Nephron progenitor cell (in vitro differentiated cells): ENCODE measurements at regions not wholly inside any gene's neighbourhood (a gene's known extent, or its start where the extent isn't known, plus 50 kb on each side); places are given as distances from the start of the nearest gene placed in this dataset.

Source experiments
- DNase-seq: peaks from one replicate; pipeline ENCODE4 v3.0.0; 2021
- H3K27ac Mint-ChIP-seq: 2 replicates; pipeline ENCODE4 v1.8.0; 2021; ENCODE audit warnings: mild to moderate bottlenecking, moderate library complexity, mixed read lengths
- H3K27me3 Mint-ChIP-seq: 2 replicates; pipeline ENCODE4 v1.8.0; 2021; ENCODE audit warnings: mild to moderate bottlenecking, low read depth, mixed read lengths; ENCODE audit not compliant: poor library complexity
- H3K36me3 Mint-ChIP-seq: 2 replicates; pipeline ENCODE4 v1.8.0; 2021; ENCODE audit warnings: low read depth, mixed read lengths
- H3K4me1 Mint-ChIP-seq: 2 replicates; pipeline ENCODE4 v1.8.0; 2021; ENCODE audit warnings: mixed read lengths
- H3K4me3 Mint-ChIP-seq: 2 replicates; pipeline ENCODE4 v1.8.0; 2021; ENCODE audit warnings: mild to moderate bottlenecking, moderate library complexity, mixed read lengths
- H3K9me3 Mint-ChIP-seq: 2 replicates; pipeline ENCODE4 v1.8.0; 2021; ENCODE audit warnings: mild to moderate bottlenecking, moderate library complexity, mixed read lengths
- TF ChIP-seq, protein P1 (sequence below): fragments of 200-600 bp; sonication (generic); IDR thresholded peaks from 2 replicates; pipeline ENCODE4 v1.5.0; 2021; ENCODE audit warnings: antibody characterized with exemption

DNA sequence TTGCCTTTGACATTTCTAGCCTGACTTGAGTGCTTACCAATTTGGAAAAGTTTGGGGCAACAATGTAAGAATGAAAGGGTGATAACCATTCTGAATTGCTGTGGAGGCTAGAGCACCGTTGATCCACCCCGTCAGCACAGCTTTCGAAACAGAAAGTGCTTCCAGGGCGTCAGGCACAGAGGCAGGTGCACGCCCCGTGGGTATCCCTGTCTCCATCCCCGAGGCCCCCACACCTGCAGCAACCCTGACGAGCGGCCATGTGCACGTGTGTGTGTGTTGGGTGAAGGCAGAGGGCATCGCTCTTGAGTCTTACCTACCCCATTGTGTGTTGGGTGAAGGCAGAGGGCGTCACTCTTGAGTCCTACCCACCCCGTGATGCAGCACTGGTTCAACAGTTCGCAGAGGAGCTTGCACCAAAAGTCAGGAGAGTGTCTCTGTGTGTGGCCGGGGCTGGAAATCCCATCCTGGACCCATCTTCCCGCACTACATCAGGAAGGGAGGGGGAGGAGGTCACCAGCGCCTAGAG is 404.5 kb downstream of the BRD1 start:
- no peak overlapping the region for H3K4me3 Mint-ChIP-seq
- no peaks in the 10 kb centered on the region for H3K36me3 Mint-ChIP-seq
- TF ChIP-seq, protein P1, sequence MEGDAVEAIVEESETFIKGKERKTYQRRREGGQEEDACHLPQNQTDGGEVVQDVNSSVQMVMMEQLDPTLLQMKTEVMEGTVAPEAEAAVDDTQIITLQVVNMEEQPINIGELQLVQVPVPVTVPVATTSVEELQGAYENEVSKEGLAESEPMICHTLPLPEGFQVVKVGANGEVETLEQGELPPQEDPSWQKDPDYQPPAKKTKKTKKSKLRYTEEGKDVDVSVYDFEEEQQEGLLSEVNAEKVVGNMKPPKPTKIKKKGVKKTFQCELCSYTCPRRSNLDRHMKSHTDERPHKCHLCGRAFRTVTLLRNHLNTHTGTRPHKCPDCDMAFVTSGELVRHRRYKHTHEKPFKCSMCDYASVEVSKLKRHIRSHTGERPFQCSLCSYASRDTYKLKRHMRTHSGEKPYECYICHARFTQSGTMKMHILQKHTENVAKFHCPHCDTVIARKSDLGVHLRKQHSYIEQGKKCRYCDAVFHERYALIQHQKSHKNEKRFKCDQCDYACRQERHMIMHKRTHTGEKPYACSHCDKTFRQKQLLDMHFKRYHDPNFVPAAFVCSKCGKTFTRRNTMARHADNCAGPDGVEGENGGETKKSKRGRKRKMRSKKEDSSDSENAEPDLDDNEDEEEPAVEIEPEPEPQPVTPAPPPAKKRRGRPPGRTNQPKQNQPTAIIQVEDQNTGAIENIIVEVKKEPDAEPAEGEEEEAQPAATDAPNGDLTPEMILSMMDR: no peak
- peaks cover 30% of the 10 kb centered on the region for H3K27me3 Mint-ChIP-seq
- DNase-seq: no peak
- no peak overlapping the region for H3K27ac Mint-ChIP-seq
- H3K9me3 Mint-ChIP-seq: no peaks in the 10 kb centered on the region
- peaks cover 34% of the 10 kb centered on the region for H3K4me1 Mint-ChIP-seq

DNA sequence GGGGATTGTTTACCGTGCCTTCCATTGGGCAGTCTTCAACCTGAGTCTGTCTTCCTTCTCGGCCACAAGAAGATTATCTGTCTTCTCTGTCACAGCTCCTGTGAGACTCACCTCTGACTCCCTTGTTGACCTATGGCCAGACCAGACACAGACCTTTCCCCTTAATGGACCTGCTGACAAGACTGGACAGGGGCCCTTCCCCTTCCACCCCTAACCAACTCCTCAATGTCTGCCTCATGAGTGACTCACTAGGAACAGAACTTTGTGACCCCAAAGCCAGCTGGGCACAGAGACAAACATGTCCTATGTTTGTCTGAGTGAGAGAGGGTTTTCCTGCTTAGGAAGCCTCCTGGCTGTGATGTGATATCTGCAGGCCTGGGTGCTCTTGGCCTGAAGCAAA is 405.0 kb downstream of the BRD1 start:
- peaks cover 34% of the 10 kb centered on the region for H3K4me1 Mint-ChIP-seq
- H3K27ac Mint-ChIP-seq: no peak overlapping the region
- H3K36me3 Mint-ChIP-seq: no peaks in the 10 kb centered on the region
- no peak for DNase-seq
- TF ChIP-seq, protein P1: no peak
- H3K27me3 Mint-ChIP-seq: peaks cover 33% of the 10 kb centered on the region
- H3K4me3 Mint-ChIP-seq: no peak overlapping the region
- no peaks in the 10 kb centered on the region for H3K9me3 Mint-ChIP-seq

DNA sequence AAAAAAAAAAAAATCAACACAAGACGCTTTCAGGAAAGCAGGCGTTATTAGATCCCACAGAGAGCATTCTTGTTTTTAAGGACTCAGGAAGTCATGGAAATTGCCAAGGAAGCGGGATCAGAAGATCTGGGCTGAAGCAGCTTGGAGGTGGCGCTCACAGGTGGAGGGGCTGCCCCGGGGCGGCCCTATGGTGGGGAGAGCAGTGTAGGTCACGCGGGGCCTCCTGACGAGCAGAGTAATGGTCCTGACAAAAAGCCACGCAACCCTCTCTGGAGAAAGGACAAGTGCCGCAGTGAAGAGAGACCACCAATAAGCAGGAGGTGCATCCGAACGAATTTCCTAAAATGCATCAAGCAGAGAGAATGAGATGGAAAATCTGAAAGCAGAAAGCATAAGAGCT is 407.0 kb downstream of the BRD1 start:
- Mint-ChIP-seq H3K36me3 (no peaks in the 10 kb centered on the region), H3K27ac (no peak overlapping the region), H3K9me3 (no peaks in the 10 kb centered on the region), H3K4me3 (no peak overlapping the region), H3K4me1 (peaks cover 24% of the 10 kb centered on the region), H3K27me3 (peaks cover 29% of the 10 kb centered on the region)
- DNase-seq: no peak
- TF ChIP-seq, protein P1: no peak

DNA sequence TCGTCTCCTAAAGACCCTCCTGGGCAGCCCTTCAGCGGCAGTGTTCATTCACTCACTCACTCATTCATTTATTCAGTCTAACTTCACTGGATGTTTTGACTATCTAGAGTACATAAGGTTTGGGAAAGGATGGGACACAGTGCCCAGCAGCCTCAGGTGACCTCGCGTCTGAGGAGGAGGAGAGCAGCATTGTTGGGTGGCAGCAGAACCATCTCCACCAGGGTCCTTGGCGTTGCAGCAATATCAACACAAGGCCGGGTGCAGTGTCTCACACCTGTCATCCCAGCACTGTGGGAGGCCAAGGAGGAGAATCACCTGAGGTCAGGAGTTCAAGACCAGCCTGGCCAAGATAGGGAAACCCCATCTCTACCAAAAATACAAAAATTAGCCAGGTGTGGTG is 408.0 kb downstream of the BRD1 start:
- Mint-ChIP-seq H3K27me3 (peaks cover 29% of the 10 kb centered on the region), H3K27ac (no peak overlapping the region), H3K9me3 (no peaks in the 10 kb centered on the region), H3K36me3 (no peaks in the 10 kb centered on the region), H3K4me3 (no peak overlapping the region), H3K4me1 (peaks cover 19% of the 10 kb centered on the region)
- DNase-seq: no peak
- TF ChIP-seq, protein P1: no peak

DNA sequence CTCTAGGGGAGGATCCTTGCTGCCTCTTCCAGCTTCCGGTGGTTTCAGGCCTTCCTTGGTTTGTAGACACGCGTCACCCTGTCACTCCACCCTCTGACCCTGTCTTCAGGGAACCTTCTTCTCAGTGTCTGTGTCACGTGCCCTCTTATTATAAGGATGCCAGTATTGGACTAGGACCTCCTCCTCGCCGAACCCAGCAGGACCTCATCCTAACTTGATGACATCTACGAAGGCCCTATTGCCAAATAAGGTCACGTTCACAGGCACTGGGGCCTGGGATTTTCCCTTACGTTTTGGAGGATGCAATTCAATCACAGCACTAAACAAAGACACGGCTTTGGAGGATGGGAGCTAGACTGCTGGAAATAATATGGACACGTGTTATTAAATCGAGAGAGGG is 408.7 kb downstream of the BRD1 start:
- Mint-ChIP-seq H3K4me1 (peaks cover 12% of the 10 kb centered on the region), H3K4me3 (no peak overlapping the region), H3K27ac (no peak overlapping the region), H3K36me3 (no peaks in the 10 kb centered on the region), H3K9me3 (no peaks in the 10 kb centered on the region), H3K27me3 (peaks cover 28% of the 10 kb centered on the region)
- no peak for DNase-seq
- TF ChIP-seq, protein P1: no peak

DNA sequence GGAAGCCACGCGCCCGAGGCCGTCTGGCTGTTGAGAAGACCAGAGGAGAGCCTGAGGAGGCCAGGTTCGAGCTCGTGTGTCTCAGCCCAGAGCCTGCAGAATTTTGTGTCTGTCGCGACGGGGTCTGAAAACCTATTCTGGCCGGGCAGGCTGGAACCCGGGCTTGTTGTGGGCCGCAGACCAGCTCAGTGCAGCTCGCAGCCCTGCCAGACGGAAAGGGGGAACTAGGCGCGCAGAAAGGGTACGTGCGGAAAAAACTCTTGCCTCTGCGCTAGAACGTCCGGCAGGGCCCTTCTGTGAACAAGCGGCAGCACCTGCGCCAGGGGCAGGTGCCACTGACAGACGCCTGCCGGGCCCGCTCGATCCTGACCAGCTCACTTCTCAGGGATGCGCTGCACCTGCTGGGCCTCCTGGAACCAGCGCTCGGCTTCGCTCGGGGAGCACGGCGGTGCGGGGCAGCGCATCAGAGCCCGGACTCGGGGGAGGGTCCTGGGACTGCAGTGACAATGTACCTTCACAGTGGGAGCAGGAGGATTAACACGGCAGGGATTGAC is 409.3 kb downstream of the BRD1 start:
- Mint-ChIP-seq H3K4me1 (peaks cover 10% of the 10 kb centered on the region), H3K4me3 (no peak overlapping the region), H3K27ac (no peak overlapping the region), H3K27me3 (peaks cover 28% of the 10 kb centered on the region), H3K36me3 (no peaks in the 10 kb centered on the region), H3K9me3 (no peaks in the 10 kb centered on the region)
- no peak for DNase-seq
- TF ChIP-seq, protein P1: no peak
